Neural cell (in vitro differentiated cells): ENCODE measurements at regions not wholly inside any gene's neighbourhood (a gene's known extent, or its start where the extent isn't known, plus 50 kb on each side); places are given as distances from the start of the nearest gene placed in this dataset.

Experiments used
- H2AFZ ChIP-seq: fragments of 200-600, 300-800 bp; sonication (generic), shearing (Covaris generic); 2 replicates; pipeline ENCODE4 v1.6.0; 2014; ENCODE audit warnings: low read depth, mild to moderate bottlenecking, antibody characterized with exemption, low read length, moderate library complexity
- H3F3A ChIP-seq: fragments of 200-600 bp; shearing (Covaris generic); 2 replicates; pipeline ENCODE4 v1.6.1; 2016; ENCODE audit warnings: mild to moderate bottlenecking, moderate library complexity, mixed read lengths, antibody characterized with exemption, low read length; ENCODE audit not compliant: insufficient read depth, poor library complexity, severe bottlenecking
- H3K27ac ChIP-seq: fragments of 200-600, 300-800 bp; sonication (generic), shearing (Covaris generic); 2 replicates; pipeline ENCODE4 v1.5.1; 2014; ENCODE audit warnings: mild to moderate bottlenecking, low read length, moderate library complexity
- H3K27me3 ChIP-seq: fragments of 300-800, 200-600 bp; sonication (generic), shearing (Covaris generic); 2 replicates; pipeline ENCODE4 v1.6.0; 2014; ENCODE audit warnings: mild to moderate bottlenecking, low read depth, low read length, moderate library complexity; ENCODE audit not compliant: insufficient read depth
- H3K36me3 ChIP-seq: fragments of 300-800, 200-600 bp; sonication (generic), shearing (Covaris generic); 2 replicates; pipeline ENCODE4 v1.5.1; 2014; ENCODE audit warnings: mild to moderate bottlenecking, antibody characterized with exemption, low read length, moderate library complexity; ENCODE audit not compliant: insufficient read depth
- H3K4me2 ChIP-seq: fragments of 300-800, 200-600 bp; sonication (generic), shearing (Covaris generic); 2 replicates; pipeline ENCODE4 v1.6.0; 2014; ENCODE audit warnings: mild to moderate bottlenecking, low read length
- H3K4me3 ChIP-seq: fragments of 300-800, 200-600 bp; sonication (generic), shearing (Covaris generic); 2 replicates; pipeline ENCODE4 v1.5.1; 2014; ENCODE audit warnings: mild to moderate bottlenecking, low read length, moderate library complexity
- H3K79me2 ChIP-seq: fragments of 200-600 bp; shearing (Covaris generic); replicated peaks from 2 replicates; pipeline ENCODE4 v1.6.0; 2014; ENCODE audit warnings: mild to moderate bottlenecking, low read length, moderate library complexity; ENCODE audit not compliant: insufficient read depth
- H3K9ac ChIP-seq: fragments of 300-800, 200-600 bp; sonication (generic), shearing (Covaris generic); 2 replicates; pipeline ENCODE4 v1.6.1; 2016; ENCODE audit warnings: mild to moderate bottlenecking, low read length, mixed read lengths
- H3K9me2 ChIP-seq: fragments of 200-600 bp; shearing (Covaris generic); 2 replicates; pipeline ENCODE4 v1.6.1; 2016; ENCODE audit warnings: mild to moderate bottlenecking, low read length, mixed read lengths; ENCODE audit not compliant: insufficient read depth
- H3K9me3 ChIP-seq: fragments of 200-600, 300-800 bp; sonication (generic), shearing (Covaris generic); 2 replicates; pipeline ENCODE4 v1.6.1; 2016; ENCODE audit warnings: mild to moderate bottlenecking, mixed run types, low read length, moderate library complexity, mixed read lengths
- H4K20me1 ChIP-seq: fragments of 200-600 bp; shearing (Covaris generic); 2 replicates; pipeline ENCODE4 v1.6.1; 2016; ENCODE audit warnings: mild to moderate bottlenecking, mixed run types; ENCODE audit not compliant: insufficient read depth
- CTCF ChIP-seq: fragments of 450-650 bp; IDR thresholded peaks from 2 replicates; pipeline ENCODE4 v1.5.1; 2014; ENCODE audit warnings: antibody characterized with exemption, mild to moderate bottlenecking, moderate library complexity; ENCODE audit not compliant: poor library complexity, severe bottlenecking
- EP300 ChIP-seq: fragments of 450-650 bp; conservative IDR thresholded peaks from 2 replicates; pipeline ENCODE4 v1.6.1; 2014; ENCODE audit warnings: antibody characterized with exemption, mild to moderate bottlenecking, moderate library complexity; ENCODE audit not compliant: poor library complexity, severe bottlenecking
- EZH2 ChIP-seq: fragments of 200-600, 300-800 bp; shearing (Covaris generic), sonication (generic); IDR thresholded peaks from 2 replicates; pipeline ENCODE4 v1.6.1; 2014; ENCODE audit warnings: antibody characterized with exemption, low read length, borderline replicate concordance, mild to moderate bottlenecking; ENCODE audit not compliant: insufficient read depth, poor library complexity, severe bottlenecking
- MXI1 ChIP-seq: fragments of 450-650 bp; conservative IDR thresholded peaks from 2 replicates; pipeline ENCODE4 v1.6.1; 2014; ENCODE audit warnings: antibody characterized with exemption, mild to moderate bottlenecking; ENCODE audit not compliant: poor library complexity, severe bottlenecking
- POLR2AphosphoS5 ChIP-seq: IDR thresholded peaks from 2 replicates; pipeline ENCODE4 v1.6.1; 2012
- RAD21 ChIP-seq: fragments of 450-650 bp; conservative IDR thresholded peaks from 2 replicates; pipeline ENCODE4 v1.6.1; 2014; ENCODE audit warnings: antibody characterized with exemption, mild to moderate bottlenecking, moderate library complexity
- REST ChIP-seq: IDR thresholded peaks from 2 replicates; pipeline ENCODE4 v1.6.1; 2012; ENCODE audit warnings: borderline replicate concordance
- SMC3 ChIP-seq: fragments of 450-650 bp; conservative IDR thresholded peaks from 2 replicates; pipeline ENCODE4 v1.6.1; 2014; ENCODE audit warnings: antibody characterized with exemption, mild to moderate bottlenecking, moderate library complexity; ENCODE audit not compliant: poor library complexity
- TAF1 ChIP-seq: IDR thresholded peaks from 2 replicates; pipeline ENCODE4 v1.6.1; 2012; ENCODE audit warnings: low read depth

- no peak overlapping the region for H3K27ac ChIP-seq
- no peaks in the 10 kb centered on the region for H3K9me3 ChIP-seq
- no peaks in the 10 kb centered on the region for H4K20me1 ChIP-seq
- H3K79me2 ChIP-seq, result no peaks in the 10 kb centered on the region
- TF ChIP-seq SMC3, result no peak
- TF ChIP-seq MXI1, result no peak
- no peak for TF ChIP-seq EZH2
- TF ChIP-seq RAD21, result no peak
- no peak for TF ChIP-seq TAF1
- TF ChIP-seq POLR2AphosphoS5, result no peak
- TF ChIP-seq EP300, result no peak
- TF ChIP-seq CTCF, result no peak
- no peak for TF ChIP-seq REST
- H3K36me3 ChIP-seq, result no peaks in the 10 kb centered on the region
- no peaks in the 10 kb centered on the region for H3K9me2 ChIP-seq
- H3K9ac ChIP-seq, result no peak overlapping the region
- H3F3A ChIP-seq, result no peaks in the 10 kb centered on the region
- no peak overlapping the region for H3K4me3 ChIP-seq
- H3K27me3 ChIP-seq, result no peaks in the 10 kb centered on the region
- no peak overlapping the region for H3K4me2 ChIP-seq
- no peak overlapping the region for H2AFZ ChIP-seq
Measured at GRCh38 chr6:71513036-71513435, 224.4 kb downstream of the OGFRL1 start.

- H3K9me2 ChIP-seq, result no peaks in the 10 kb centered on the region
- H3K27ac ChIP-seq, result no peak overlapping the region
- TF ChIP-seq RAD21 (no peak), POLR2AphosphoS5 (no peak), CTCF (no peak), MXI1 (no peak), EP300 (no peak), EZH2 (no peak), SMC3 (no peak), TAF1 (no peak), REST (no peak)
- H3K4me2 ChIP-seq, result no peak overlapping the region
- no peaks in the 10 kb centered on the region for H3F3A ChIP-seq
- H4K20me1 ChIP-seq, result no peaks in the 10 kb centered on the region
- no peaks in the 10 kb centered on the region for H3K27me3 ChIP-seq
- H3K4me3 ChIP-seq, result no peak overlapping the region
- no peaks in the 10 kb centered on the region for H3K79me2 ChIP-seq
- no peak overlapping the region for H2AFZ ChIP-seq
- H3K9ac ChIP-seq, result no peak overlapping the region
- H3K36me3 ChIP-seq, result no peaks in the 10 kb centered on the region
- no peaks in the 10 kb centered on the region for H3K9me3 ChIP-seq
Measured at GRCh38 chr6:71523548-71523947, 234.9 kb downstream of the OGFRL1 start.
